GM13976 (cell line): ENCODE measurements at regions not wholly inside any gene's neighbourhood (a gene's known extent, or its start where the extent isn't known, plus 50 kb on each side); places are given as distances from the start of the nearest gene placed in this dataset.

ENCODE experiments used
- DNase-seq: peaks from one replicate; pipeline ENCODE4 v3.0.0; 2012; ENCODE audit warnings: low spot score
- CTCF ChIP-seq: IDR thresholded peaks from 2 replicates; pipeline ENCODE4 v1.5.1; 2012; ENCODE audit warnings: borderline replicate concordance, mild to moderate bottlenecking; ENCODE audit not compliant: insufficient read depth; ENCODE audit errors: extremely low read depth, missing control alignments, control extremely low read depth
- in situ Hi-C: fragments of 300-500 bp; cut with MboI; formaldehyde crosslinking; loops from one replicate; pipeline ENCODE4 v1.12.0; 2022; ENCODE audit warnings: low sequenced_read_pairs, mixed read lengths, inconsistent platforms; ENCODE audit not compliant: unreplicated experiment

GRCh38 chr1:184854036-184854435 is 99.4 kb upstream of the EDEM3 start:
- DNase-seq, result no peak
- TF ChIP-seq CTCF, result no peak
- in situ Hi-C loops, result no loop called here

GRCh38 chr1:184851822-184852746 is 97.4 kb upstream of the EDEM3 start:
- no peak for DNase-seq
- in situ Hi-C loops, result no loop called here
- no peak for TF ChIP-seq CTCF

- peak; percentile 49 for DNase-seq
- TF ChIP-seq CTCF, result no peak
Observed at GRCh38 chr1:184843732-184844495, 89.3 kb upstream of the EDEM3 start.

GRCh38 chr1:184840596-184840995 is 85.9 kb upstream of the EDEM3 start:
- no peak for DNase-seq
- in situ Hi-C loops, result no loop called here
- no peak for TF ChIP-seq CTCF

More at GRCh38 chr1:184843732-184844495, 89.3 kb upstream of the EDEM3 start:
- in situ Hi-C loops, result no loop called here

- no peak for TF ChIP-seq CTCF
Observed at GRCh38 chr1:184838504-184838951, 83.9 kb upstream of the EDEM3 start.

GRCh38 chr1:184836934-184837895 is 82.6 kb upstream of the EDEM3 start:
- in situ Hi-C loops, result no loop called here
- no peak for DNase-seq
- TF ChIP-seq CTCF, result no peak

More at GRCh38 chr1:184838504-184838951, 83.9 kb upstream of the EDEM3 start:
- DNase-seq, result no peak
- in situ Hi-C loops, result no loop called here
